HG03045 (cell line): ENCODE measurements at regions not wholly inside any gene's neighbourhood (a gene's known extent, or its start where the extent isn't known, plus 50 kb on each side); places are given as distances from the start of the nearest gene placed in this dataset.
"Not testable (repeated sequence)": the region's sequence is repeated elsewhere in the genome, so short reads cannot be mapped to it uniquely, and the experiment has no call there.

Experiments used
- ATAC-seq: cut with Tn5 transposase; IDR thresholded peaks from one replicate; pipeline ENCODE4 v1.9.1; 2021; ENCODE audit warnings: mild to moderate bottlenecking, moderate library complexity; ENCODE audit not compliant: unreplicated experiment

- ATAC-seq, result no peak
These were observed 682.1 kb upstream of the NRP1 start for GRCh38 chr10:34016576-34016975.

GRCh38 chr10:34015700-34016099, 681.2 kb upstream of the NRP1 start:
- no peak for ATAC-seq

DNA sequence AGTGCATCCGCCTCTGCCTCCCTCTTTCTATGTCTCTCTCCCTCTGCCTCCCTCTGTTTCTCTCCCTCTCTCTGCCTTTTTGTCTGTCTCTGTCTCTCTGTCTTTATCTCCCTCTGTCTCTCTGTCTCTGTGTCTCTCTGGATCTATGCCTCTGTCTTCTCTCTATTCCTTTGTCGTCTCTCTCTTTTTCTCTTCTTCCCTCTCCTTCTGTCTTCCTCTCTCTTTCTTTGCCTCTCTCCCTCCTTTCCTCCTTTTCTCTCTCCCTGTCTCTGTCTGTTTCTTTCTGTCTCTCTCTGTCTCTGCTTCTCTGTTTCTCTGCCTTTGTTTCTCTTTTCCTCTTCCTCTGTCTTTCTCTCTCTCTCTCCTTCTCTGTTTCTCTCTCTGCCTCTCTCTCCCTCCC, 678.8 kb upstream of the NRP1 start:
- ATAC-seq, result no peak

GRCh38 chr10:34010891-34011290, 676.4 kb upstream of the NRP1 start:
- ATAC-seq, result no peak

GRCh38 chr10:34010228-34010627, 675.8 kb upstream of the NRP1 start:
- ATAC-seq, result not testable (repeated sequence)

DNA sequence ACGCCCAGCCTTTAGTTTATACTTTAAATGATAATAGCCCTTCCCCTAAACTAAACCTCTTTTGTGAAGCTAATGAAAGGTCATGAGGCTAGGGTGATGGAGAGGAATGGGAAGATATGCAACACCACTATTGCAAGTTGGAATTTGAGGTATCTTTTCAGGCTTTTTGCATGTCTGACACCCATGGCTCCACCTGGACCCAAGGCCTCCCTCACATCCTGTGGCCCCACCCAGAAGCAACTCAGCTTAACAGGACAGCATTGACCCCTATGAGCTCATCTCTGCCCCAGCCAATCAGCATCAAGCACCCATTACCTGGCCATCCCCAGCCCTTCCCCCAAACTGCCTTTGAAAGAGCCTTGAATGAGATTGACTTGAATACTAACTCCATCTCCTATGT, 674.2 kb upstream of the NRP1 start:
- ATAC-seq, result no peak

- no peak for ATAC-seq
These were observed 672.0 kb upstream of the NRP1 start for GRCh38 chr10:34006471-34006870.

GRCh38 chr10:34003561-34003960, 669.1 kb upstream of the NRP1 start:
- no peak for ATAC-seq

DNA sequence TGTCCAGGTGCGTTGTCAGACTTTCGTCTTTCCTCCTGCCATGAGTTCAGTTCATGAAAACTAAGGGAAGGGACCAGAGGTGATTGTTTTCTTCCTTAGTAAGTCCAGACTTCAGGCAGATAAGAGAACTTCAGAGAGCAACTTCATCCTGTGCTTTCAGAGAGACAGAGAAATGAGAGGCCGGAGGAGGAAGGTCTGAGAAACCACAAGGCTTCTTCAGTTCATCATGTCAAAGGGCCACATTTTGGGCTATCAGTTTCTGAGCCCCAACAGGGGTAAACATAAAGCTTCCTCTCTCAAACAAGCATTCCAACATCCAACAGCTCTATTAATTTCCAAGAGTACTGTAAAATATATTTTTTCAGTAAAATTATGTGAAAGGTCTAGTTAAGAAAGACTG, 668.4 kb upstream of the NRP1 start:
- no peak for ATAC-seq

DNA sequence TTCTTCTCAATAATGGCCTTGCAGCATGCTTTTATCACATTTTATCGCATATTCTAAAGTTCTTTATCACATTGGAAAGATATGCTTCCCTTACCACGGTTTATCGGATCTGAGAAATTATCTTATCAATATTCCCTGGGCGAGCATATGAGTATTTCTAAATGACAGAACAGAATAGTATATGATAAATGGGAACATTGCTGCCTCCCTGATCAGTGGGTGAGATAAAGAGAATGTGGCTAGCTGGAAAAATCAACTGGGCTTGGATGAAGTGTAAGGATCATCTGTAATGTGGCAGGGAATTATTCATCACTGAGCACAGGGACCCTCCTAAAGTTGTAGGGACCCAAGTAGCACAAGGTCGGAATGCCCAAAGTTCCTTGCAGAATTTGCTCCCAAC, 667.4 kb upstream of the NRP1 start:
- ATAC-seq, result no peak

GRCh38 chr10:34001087-34001580, 666.7 kb upstream of the NRP1 start:
- no peak for ATAC-seq

DNA sequence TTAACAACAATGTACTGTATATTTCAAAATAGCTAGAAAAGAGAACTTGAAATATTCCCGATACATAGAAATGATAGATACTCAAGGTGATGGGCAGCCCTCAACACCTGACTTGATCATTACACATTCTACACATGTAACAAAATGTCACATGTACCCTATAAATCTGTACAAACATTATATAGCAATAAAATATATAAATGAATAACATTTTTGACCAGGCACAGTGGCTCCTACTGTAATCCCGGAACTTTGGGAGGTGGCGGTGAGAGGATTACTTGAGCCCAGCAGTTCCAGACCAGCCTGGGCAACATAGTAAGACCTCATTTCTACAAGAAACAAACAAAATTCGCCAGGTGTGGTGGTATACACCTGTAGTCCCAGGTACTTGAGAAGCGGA, 659.5 kb upstream of the NRP1 start:
- no peak for ATAC-seq

GRCh38 chr10:33991924-33992323, 657.5 kb upstream of the NRP1 start:
- ATAC-seq, result no peak

- ATAC-seq, result no peak
These were observed 652.0 kb upstream of the NRP1 start for GRCh38 chr10:33986515-33986914.

DNA sequence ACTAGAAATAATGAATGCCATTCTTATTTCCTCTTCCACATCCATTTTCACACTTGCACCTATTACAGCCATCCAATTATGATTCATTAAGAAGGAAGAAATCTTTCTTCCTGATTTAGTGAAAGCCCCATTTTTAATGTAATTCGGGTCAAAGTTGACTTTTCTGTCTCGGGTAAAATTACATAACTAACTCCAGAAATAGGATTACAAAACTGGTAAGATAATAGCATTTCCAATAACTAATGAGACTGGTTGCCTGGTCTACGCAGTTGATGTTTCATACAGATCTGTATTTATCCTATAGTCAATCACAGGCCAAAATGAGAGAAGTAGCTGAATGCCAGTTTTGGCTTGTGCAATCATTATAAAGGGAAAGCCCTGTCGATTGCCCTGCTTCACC, 651.5 kb upstream of the NRP1 start:
- ATAC-seq, result no peak

GRCh38 chr10:33982995-33983394, 648.5 kb upstream of the NRP1 start:
- no peak for ATAC-seq

GRCh38 chr10:33981301-33981700, 646.8 kb upstream of the NRP1 start:
- ATAC-seq, result no peak

GRCh38 chr10:33979195-33979594, 644.7 kb upstream of the NRP1 start:
- no peak for ATAC-seq

GRCh38 chr10:33975481-33975880, 641.0 kb upstream of the NRP1 start:
- ATAC-seq, result no peak

DNA sequence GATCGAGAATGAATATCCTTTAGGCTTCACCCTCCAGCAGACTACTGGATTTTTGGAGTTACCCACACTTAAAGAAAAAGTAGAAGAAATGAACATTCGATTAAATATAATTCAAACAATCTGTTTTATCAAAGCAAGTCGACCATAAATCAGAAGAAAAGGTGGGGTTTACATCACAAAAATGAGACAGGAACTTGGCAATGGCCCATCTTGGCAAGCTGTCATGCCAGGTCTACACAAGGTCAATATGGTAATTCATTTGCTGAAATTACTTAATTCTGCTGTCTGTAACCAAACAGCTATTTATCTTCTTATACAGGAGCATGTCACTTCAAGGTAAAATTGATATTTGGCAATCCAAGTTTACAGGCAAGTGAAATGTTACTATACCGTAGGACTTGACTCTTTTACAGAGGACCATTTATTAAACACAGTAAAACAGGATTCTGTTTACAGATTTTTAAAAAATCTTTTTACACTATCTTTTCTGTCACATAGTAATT, 640.6 kb upstream of the NRP1 start:
- ATAC-seq, result no peak

GRCh38 chr10:33968983-33969382, 634.5 kb upstream of the NRP1 start:
- no peak for ATAC-seq

DNA sequence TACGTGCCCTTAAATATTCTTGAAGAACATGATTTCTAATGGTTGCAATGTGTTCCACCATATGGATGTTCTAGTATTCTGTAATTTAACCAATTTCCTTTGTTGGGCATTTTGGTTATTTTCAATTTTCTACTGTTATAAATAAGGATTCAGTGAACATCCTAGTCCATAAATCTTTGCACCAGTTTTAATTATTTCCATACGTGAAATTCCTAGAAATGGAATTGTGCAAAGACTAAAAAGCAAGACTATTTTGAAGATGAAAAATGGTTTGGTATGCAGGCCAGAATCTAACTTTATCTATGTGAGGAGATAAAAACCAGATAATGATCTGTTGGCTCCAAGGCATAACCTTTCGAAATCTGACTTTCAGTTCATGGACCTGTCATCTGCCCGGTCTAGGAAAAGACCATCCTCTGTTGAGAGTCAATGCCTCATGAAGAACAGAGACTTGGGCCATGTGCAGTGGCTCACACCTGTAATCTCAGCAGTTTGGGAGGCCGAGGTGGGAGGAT, 633.2 kb upstream of the NRP1 start:
- no peak for ATAC-seq

GRCh38 chr10:33966946-33967345, 632.5 kb upstream of the NRP1 start:
- ATAC-seq, result no peak
